GM18507 (cell line): ENCODE measurements at regions not wholly inside any gene's neighbourhood (a gene's known extent, or its start where the extent isn't known, plus 50 kb on each side); places are given as distances from the start of the nearest gene placed in this dataset.
"Not testable (repeated sequence)": the region's sequence is repeated elsewhere in the genome, so short reads cannot be mapped to it uniquely, and the experiment has no call there.

Experiments used
- DNase-seq: peaks from one replicate; pipeline ENCODE4 v3.0.0; 2011; ENCODE audit warnings: low read depth; ENCODE audit not compliant: insufficient read length; ENCODE audit errors: extremely low spot score
- FAIRE-seq: peaks from 2 replicates; lab custom pipeline; 2011; peaks lifted over from hg19 to GRCh38; lab: Jason Lieb, UNC

- DNase-seq, FAIRE-seq: not testable (repeated sequence)
These were observed 81.1 kb upstream of the VKORC1L1 start for GRCh38 chr7:65791788-65792187.

- DNase-seq, FAIRE-seq: not testable (repeated sequence)
These were observed 80.1 kb upstream of the VKORC1L1 start for GRCh38 chr7:65792726-65793125.

- DNase-seq, FAIRE-seq: not testable (repeated sequence)
These were observed 78.0 kb upstream of the VKORC1L1 start for GRCh38 chr7:65794671-65795391.

GRCh38 chr7:65795392-65795716 lies 77.5 kb upstream of the VKORC1L1 start:
- FAIRE-seq, DNase-seq: not testable (repeated sequence)

GRCh38 chr7:65796205-65796604 lies 76.7 kb upstream of the VKORC1L1 start:
- FAIRE-seq = no peak
- no peak for DNase-seq

GRCh38 chr7:65797086-65797485 lies 75.8 kb upstream of the VKORC1L1 start:
- FAIRE-seq, DNase-seq: not testable (repeated sequence)

GRCh38 chr7:65797566-65797965 lies 75.3 kb upstream of the VKORC1L1 start:
- DNase-seq, FAIRE-seq: not testable (repeated sequence)

- DNase-seq (peak; percentile 55), FAIRE-seq (peak; percentile 79)
These were observed 74.5 kb upstream of the VKORC1L1 start for GRCh38 chr7:65798111-65799075.

GRCh38 chr7:65800191-65800590 lies 72.7 kb upstream of the VKORC1L1 start:
- not testable (repeated sequence) for FAIRE-seq, DNase-seq

- no peak for FAIRE-seq
These were observed 72.0 kb upstream of the VKORC1L1 start for GRCh38 chr7:65800890-65801341.

GRCh38 chr7:65804887-65805286 lies 68.0 kb upstream of the VKORC1L1 start:
- DNase-seq = no peak
- FAIRE-seq = no peak

More at GRCh38 chr7:65800890-65801341, 72.0 kb upstream of the VKORC1L1 start:
- DNase-seq = no peak

GRCh38 chr7:65807067-65807466 lies 65.8 kb upstream of the VKORC1L1 start:
- DNase-seq, FAIRE-seq: not testable (repeated sequence)

- DNase-seq = peak; percentile 32
- peak; percentile 92 for FAIRE-seq
These were observed 63.5 kb upstream of the VKORC1L1 start for GRCh38 chr7:65809259-65809981.

- no peak for DNase-seq
- FAIRE-seq = no peak
These were observed 62.9 kb upstream of the VKORC1L1 start for GRCh38 chr7:65809982-65810288.

- FAIRE-seq (no peak), DNase-seq (no peak)
These were observed 60.6 kb upstream of the VKORC1L1 start for GRCh38 chr7:65812281-65812680.

- peak; percentile 31 for FAIRE-seq
- not testable (repeated sequence) for DNase-seq
These were observed 58.2 kb upstream of the VKORC1L1 start for GRCh38 chr7:65814556-65815167.

- FAIRE-seq (no peak), DNase-seq (no peak)
These were observed 52.5 kb upstream of the VKORC1L1 start for GRCh38 chr7:65820287-65820950.
